Right ventricle myocardium superior (tissue), 1 donor: ENCODE measurements at regions not wholly inside any gene's neighbourhood (a gene's known extent, or its start where the extent isn't known, plus 50 kb on each side); places are given as distances from the start of the nearest gene placed in this dataset.

Experiments used
- ATAC-seq: fragments of 200-7000 bp; cut with Tn5 transposase; one replicate; pipeline ENCODE4 v1.9.1; 2020; ENCODE audit warnings: mild to moderate bottlenecking; ENCODE audit not compliant: poor library complexity
- DNase-seq: peaks from one replicate; pipeline ENCODE4 v3.0.0-alpha.2; 2020
- intact Hi-C: fragments of 100-400 bp; cut with DNase I; formaldehyde crosslinking; loops from one replicate; pipeline ENCODE4 v1.11.2; 2022
- donor health status: DM: no; HTN: yes; CAD: no; lungs with severe emphysema.

GRCh38 chr11:13102865-13103539 lies 93.9 kb downstream of the RASSF10 start:
- DNase-seq, result no peak
- intact Hi-C loops, result loop anchor here (10.0 kb wide), 1 partner anchor 88 kb away; no protein-coding TSS in a partner anchor
- no peak for ATAC-seq

GRCh38 chr11:13103962-13104554 lies 94.9 kb downstream of the RASSF10 start:
- no peak for ATAC-seq
- no peak for DNase-seq
- intact Hi-C loops, result loop anchor here (10.0 kb wide), 1 partner anchor 89 kb away; no protein-coding TSS in a partner anchor

GRCh38 chr11:13104619-13105236 lies 95.6 kb downstream of the RASSF10 start:
- intact Hi-C loops, result loop anchor here (10.0 kb wide), 1 partner anchor 90 kb away; no protein-coding TSS in a partner anchor
- ATAC-seq (no peak), DNase-seq (no peak)

- intact Hi-C loops, result loop anchor here (10.0 kb wide), 1 partner anchor 91 kb away; no protein-coding TSS in a partner anchor
- peak; percentile 44 for DNase-seq
- no peak for ATAC-seq
These were observed 96.2 kb downstream of the RASSF10 start for GRCh38 chr11:13105237-13105844.

GRCh38 chr11:13107544-13108044 lies 98.5 kb downstream of the RASSF10 start:
- DNase-seq, result no peak
- no peak for ATAC-seq
- intact Hi-C loops, result loop anchor here (10.0 kb wide), 1 partner anchor 93 kb away; no protein-coding TSS in a partner anchor

GRCh38 chr11:13108416-13108815 lies 99.3 kb downstream of the RASSF10 start:
- ATAC-seq (no peak), DNase-seq (no peak)
- intact Hi-C loops, result loop anchor here (10.0 kb wide), 1 partner anchor 94 kb away; no protein-coding TSS in a partner anchor

- ATAC-seq (no peak), DNase-seq (no peak)
- intact Hi-C loops, result loop anchor here (10.0 kb wide), 1 partner anchor 95 kb away; no protein-coding TSS in a partner anchor
These were observed 100.5 kb downstream of the RASSF10 start for GRCh38 chr11:13109616-13110015.

- DNase-seq, result no peak
- intact Hi-C loops, result no loop called here
- no peak for ATAC-seq
These were observed 101.0 kb downstream of the RASSF10 start for GRCh38 chr11:13110145-13110544.

GRCh38 chr11:13110929-13111812 lies 102.1 kb downstream of the RASSF10 start:
- intact Hi-C loops, result no loop called here
- DNase-seq (no peak), ATAC-seq (peak; percentile 61)

GRCh38 chr11:13111813-13112130 lies 102.7 kb downstream of the RASSF10 start:
- DNase-seq (no peak), ATAC-seq (no peak)
- intact Hi-C loops, result no loop called here

- intact Hi-C loops, result no loop called here
These were observed 105.7 kb downstream of the RASSF10 start for GRCh38 chr11:13114566-13115379.

GRCh38 chr11:13115380-13115675 lies 106.2 kb downstream of the RASSF10 start:
- no peak for ATAC-seq
- intact Hi-C loops, result no loop called here
- no peak for DNase-seq

More at GRCh38 chr11:13114566-13115379, 105.7 kb downstream of the RASSF10 start:
- ATAC-seq, result no peak
- DNase-seq, result no peak

GRCh38 chr11:13116491-13116890 lies 107.4 kb downstream of the RASSF10 start:
- DNase-seq, result no peak
- intact Hi-C loops, result no loop called here
- no peak for ATAC-seq

- DNase-seq (no peak), ATAC-seq (no peak)
- intact Hi-C loops, result no loop called here
These were observed 108.2 kb downstream of the RASSF10 start for GRCh38 chr11:13117344-13117743.

GRCh38 chr11:13118194-13118593 lies 109.1 kb downstream of the RASSF10 start:
- no peak for ATAC-seq
- no peak for DNase-seq
- intact Hi-C loops, result no loop called here

GRCh38 chr11:13118650-13119049 lies 109.5 kb downstream of the RASSF10 start:
- DNase-seq (no peak), ATAC-seq (no peak)
- intact Hi-C loops, result no loop called here

GRCh38 chr11:13119361-13119760 lies 110.2 kb downstream of the RASSF10 start:
- intact Hi-C loops, result no loop called here
- ATAC-seq (no peak), DNase-seq (no peak)
